GM23248 (cell line): ENCODE measurements at regions not wholly inside any gene's neighbourhood (a gene's known extent, or its start where the extent isn't known, plus 50 kb on each side); places are given as distances from the start of the nearest gene placed in this dataset.

Experiments used
- EZH2 ChIP-seq: fragments of 200-600 bp; sonication (generic); IDR thresholded peaks from 2 replicates; pipeline ENCODE4 v1.6.1; 2018; ENCODE audit warnings: antibody characterized with exemption, mild to moderate bottlenecking; ENCODE audit not compliant: insufficient read depth, poor library complexity, severe bottlenecking
- EZH2phosphoT487 ChIP-seq: fragments of 200-600 bp; sonication (generic); IDR thresholded peaks from 2 replicates; pipeline ENCODE4 v1.6.1; 2018; ENCODE audit warnings: antibody characterized with exemption, moderate library complexity, mild to moderate bottlenecking, low read depth; ENCODE audit not compliant: insufficient read depth

- TF ChIP-seq EZH2phosphoT487 (no peak), EZH2 (no peak)
Measured at GRCh38 chr15:68502398-68502901, 70.5 kb upstream of the ITGA11 start.
